Breast epithelium (tissue), 3 donors: ENCODE measurements at regions not wholly inside any gene's neighbourhood (a gene's known extent, or its start where the extent isn't known, plus 50 kb on each side); places are given as distances from the start of the nearest gene placed in this dataset.
"Not testable (repeated sequence)": the region's sequence is repeated elsewhere in the genome, so short reads cannot be mapped to it uniquely, and the experiment has no call there.

ENCODE experiments used
- CTCF ChIP-seq, 3 donors: fragments of 450-650 bp; IDR thresholded peaks; one replicate each; pipeline ENCODE4 v1.5.1; 2016 to 2017; ENCODE audit warnings: antibody characterized with exemption in 3 of 3, mild to moderate bottlenecking in 3 of 3, moderate library complexity in 3 of 3
- POLR2A ChIP-seq: fragments of 450-650 bp; IDR thresholded peaks from one replicate; pipeline ENCODE4 v1.6.1; 2016; ENCODE audit warnings: antibody characterized with exemption, mild to moderate bottlenecking, moderate library complexity

GRCh38 chrX:73914792-73915191 lies 62.3 kb upstream of the XIST start:
- not testable (repeated sequence) for TF ChIP-seq CTCF (IDR thresholded peaks at IDR 0.05); POLR2A
